Stimulated activated memory B cell treated with anti-CD40 and anti-IgM and Interleukin-4, amounts not matched to agents 10 μg/mL and 1 μg/mL and 100 μg/mL, for 72 hours (primary cell): ENCODE measurements at regions not wholly inside any gene's neighbourhood (a gene's known extent, or its start where the extent isn't known, plus 50 kb on each side); places are given as distances from the start of the nearest gene placed in this dataset.

Source experiments
- ATAC-seq: fragments of 150-1000 bp; cut with Tn5 transposase; 2 replicates; pipeline ENCODE4 v1.10.0; 2021
- H3K27ac Mint-ChIP-seq: one replicate; pipeline ENCODE4 v1.8.0; 2022; ENCODE audit warnings: mild to moderate bottlenecking, mixed read lengths
- H3K27me3 Mint-ChIP-seq: one replicate; pipeline ENCODE4 v1.8.0; 2022; ENCODE audit warnings: mixed read lengths
- H3K36me3 Mint-ChIP-seq: one replicate; pipeline ENCODE4 v1.8.0; 2022; ENCODE audit warnings: mixed read lengths
- H3K4me1 Mint-ChIP-seq: one replicate; pipeline ENCODE4 v1.8.0; 2022; ENCODE audit warnings: mixed read lengths
- H3K4me3 Mint-ChIP-seq: one replicate; pipeline ENCODE4 v1.8.0; 2022; ENCODE audit warnings: mild to moderate bottlenecking, moderate library complexity, mixed read lengths
- H3K9me3 Mint-ChIP-seq: one replicate; pipeline ENCODE4 v1.8.0; 2022; ENCODE audit warnings: mixed read lengths

GRCh38 chr7:131957338-131958020 is 401.1 kb upstream of the PODXL start:
- H3K4me1 Mint-ChIP-seq, result no peaks in the 10 kb centered on the region
- H3K27ac Mint-ChIP-seq, result no peak overlapping the region
- no peak for ATAC-seq
- H3K9me3 Mint-ChIP-seq, result peaks cover 5% of the 10 kb centered on the region
- H3K4me3 Mint-ChIP-seq, result no peak overlapping the region
- H3K27me3 Mint-ChIP-seq, result peaks cover 20% of the 10 kb centered on the region
- H3K36me3 Mint-ChIP-seq, result no peaks in the 10 kb centered on the region

GRCh38 chr7:131956864-131957263 is 400.4 kb upstream of the PODXL start:
- no peak overlapping the region for H3K4me3 Mint-ChIP-seq
- no peak overlapping the region for H3K27ac Mint-ChIP-seq

GRCh38 chr7:131955679-131956078 is 399.3 kb upstream of the PODXL start:
- no peaks in the 10 kb centered on the region for H3K36me3 Mint-ChIP-seq
- H3K27me3 Mint-ChIP-seq, result peaks cover 20% of the 10 kb centered on the region
- H3K4me3 Mint-ChIP-seq, result no peak overlapping the region
- H3K9me3 Mint-ChIP-seq, result peaks cover 5% of the 10 kb centered on the region
- ATAC-seq, result no peak
- H3K27ac Mint-ChIP-seq, result no peak overlapping the region
- H3K4me1 Mint-ChIP-seq, result no peaks in the 10 kb centered on the region

More at GRCh38 chr7:131956864-131957263, 400.4 kb upstream of the PODXL start:
- peaks cover 5% of the 10 kb centered on the region for H3K9me3 Mint-ChIP-seq
- ATAC-seq, result no peak
- no peaks in the 10 kb centered on the region for H3K36me3 Mint-ChIP-seq
- H3K4me1 Mint-ChIP-seq, result no peaks in the 10 kb centered on the region
- peaks cover 20% of the 10 kb centered on the region for H3K27me3 Mint-ChIP-seq

GRCh38 chr7:131953184-131953583 is 396.8 kb upstream of the PODXL start:
- Mint-ChIP-seq H3K4me3 (no peak overlapping the region), H3K4me1 (no peaks in the 10 kb centered on the region), H3K27ac (no peak overlapping the region), H3K9me3 (peaks cover 5% of the 10 kb centered on the region), H3K27me3 (peaks cover 27% of the 10 kb centered on the region), H3K36me3 (no peaks in the 10 kb centered on the region)
- ATAC-seq, result no peak

- H3K4me3 Mint-ChIP-seq, result no peak overlapping the region
- H3K27ac Mint-ChIP-seq, result no peak overlapping the region
- no peak for ATAC-seq
- H3K4me1 Mint-ChIP-seq, result no peaks in the 10 kb centered on the region
- H3K36me3 Mint-ChIP-seq, result no peaks in the 10 kb centered on the region
- H3K9me3 Mint-ChIP-seq, result peaks cover 3% of the 10 kb centered on the region
- H3K27me3 Mint-ChIP-seq, result peaks cover 28% of the 10 kb centered on the region
These were observed 395.9 kb upstream of the PODXL start for GRCh38 chr7:131952365-131952764.

GRCh38 chr7:131950758-131951157 is 394.3 kb upstream of the PODXL start:
- H3K36me3 Mint-ChIP-seq, result no peaks in the 10 kb centered on the region
- no peak overlapping the region for H3K27ac Mint-ChIP-seq
- no peak for ATAC-seq
- H3K4me1 Mint-ChIP-seq, result no peaks in the 10 kb centered on the region
- peaks cover 38% of the 10 kb centered on the region for H3K27me3 Mint-ChIP-seq
- peaks cover 3% of the 10 kb centered on the region for H3K9me3 Mint-ChIP-seq
- H3K4me3 Mint-ChIP-seq, result no peak overlapping the region

- Mint-ChIP-seq H3K27me3 (peaks cover 44% of the 10 kb centered on the region), H3K27ac (no peak overlapping the region), H3K4me3 (no peak overlapping the region), H3K9me3 (peaks cover 3% of the 10 kb centered on the region), H3K36me3 (no peaks in the 10 kb centered on the region), H3K4me1 (no peaks in the 10 kb centered on the region)
- no peak for ATAC-seq
These were observed 393.2 kb upstream of the PODXL start for GRCh38 chr7:131949659-131950058.

GRCh38 chr7:131948434-131949053 is 392.1 kb upstream of the PODXL start:
- H3K27me3 Mint-ChIP-seq, result peaks cover 44% of the 10 kb centered on the region
- no peak overlapping the region for H3K27ac Mint-ChIP-seq
- no peak for ATAC-seq
- no peak overlapping the region for H3K4me3 Mint-ChIP-seq
- no peaks in the 10 kb centered on the region for H3K9me3 Mint-ChIP-seq
- H3K4me1 Mint-ChIP-seq, result no peaks in the 10 kb centered on the region
- no peaks in the 10 kb centered on the region for H3K36me3 Mint-ChIP-seq

- Mint-ChIP-seq H3K27ac (no peak overlapping the region), H3K4me1 (no peaks in the 10 kb centered on the region), H3K27me3 (peaks cover 47% of the 10 kb centered on the region), H3K4me3 (no peak overlapping the region), H3K9me3 (peaks cover 2% of the 10 kb centered on the region), H3K36me3 (no peaks in the 10 kb centered on the region)
- no peak for ATAC-seq
These were observed 391.2 kb upstream of the PODXL start for GRCh38 chr7:131947661-131948060.

GRCh38 chr7:131945957-131946544 is 389.6 kb upstream of the PODXL start:
- no peaks in the 10 kb centered on the region for H3K4me1 Mint-ChIP-seq
- H3K27ac Mint-ChIP-seq, result no peak overlapping the region
- no peak for ATAC-seq
- no peaks in the 10 kb centered on the region for H3K36me3 Mint-ChIP-seq
- peaks cover 12% of the 10 kb centered on the region for H3K9me3 Mint-ChIP-seq
- peaks cover 63% of the 10 kb centered on the region for H3K27me3 Mint-ChIP-seq
- no peak overlapping the region for H3K4me3 Mint-ChIP-seq

GRCh38 chr7:131945313-131945911 is 389.0 kb upstream of the PODXL start:
- H3K27ac Mint-ChIP-seq, result no peak overlapping the region
- no peak for ATAC-seq
- H3K4me1 Mint-ChIP-seq, result no peaks in the 10 kb centered on the region
- peaks cover 64% of the 10 kb centered on the region for H3K27me3 Mint-ChIP-seq
- peaks cover 12% of the 10 kb centered on the region for H3K9me3 Mint-ChIP-seq
- no peaks in the 10 kb centered on the region for H3K36me3 Mint-ChIP-seq
- H3K4me3 Mint-ChIP-seq, result no peak overlapping the region

GRCh38 chr7:131944556-131945069 is 388.2 kb upstream of the PODXL start:
- H3K9me3 Mint-ChIP-seq, result peaks cover 12% of the 10 kb centered on the region
- H3K27me3 Mint-ChIP-seq, result peaks cover 64% of the 10 kb centered on the region
- H3K4me1 Mint-ChIP-seq, result no peaks in the 10 kb centered on the region

GRCh38 chr7:131943646-131944045 is 387.2 kb upstream of the PODXL start:
- H3K9me3 Mint-ChIP-seq, result peaks cover 12% of the 10 kb centered on the region
- no peak overlapping the region for H3K4me3 Mint-ChIP-seq
- no peak overlapping the region for H3K27ac Mint-ChIP-seq
- no peak for ATAC-seq
- peaks cover 61% of the 10 kb centered on the region for H3K27me3 Mint-ChIP-seq
- no peaks in the 10 kb centered on the region for H3K4me1 Mint-ChIP-seq
- H3K36me3 Mint-ChIP-seq, result no peaks in the 10 kb centered on the region

More at GRCh38 chr7:131944556-131945069, 388.2 kb upstream of the PODXL start:
- no peak for ATAC-seq
- H3K36me3 Mint-ChIP-seq, result no peaks in the 10 kb centered on the region
- no peak overlapping the region for H3K27ac Mint-ChIP-seq
- no peak overlapping the region for H3K4me3 Mint-ChIP-seq

- ATAC-seq, result no peak
- no peaks in the 10 kb centered on the region for H3K36me3 Mint-ChIP-seq
- H3K27me3 Mint-ChIP-seq, result peaks cover 57% of the 10 kb centered on the region
- no peak overlapping the region for H3K4me3 Mint-ChIP-seq
- H3K27ac Mint-ChIP-seq, result no peak overlapping the region
- H3K4me1 Mint-ChIP-seq, result no peaks in the 10 kb centered on the region
- H3K9me3 Mint-ChIP-seq, result peaks cover 12% of the 10 kb centered on the region
These were observed 386.8 kb upstream of the PODXL start for GRCh38 chr7:131943211-131943610.

GRCh38 chr7:131942287-131943150 is 386.1 kb upstream of the PODXL start:
- H3K27ac Mint-ChIP-seq, result no peak overlapping the region
- H3K27me3 Mint-ChIP-seq, result peaks cover 55% of the 10 kb centered on the region

More at GRCh38 chr7:131942287-131943150, 386.1 kb upstream of the PODXL start:
- Mint-ChIP-seq H3K9me3 (peaks cover 12% of the 10 kb centered on the region), H3K36me3 (no peaks in the 10 kb centered on the region), H3K4me3 (no peak overlapping the region), H3K4me1 (no peaks in the 10 kb centered on the region)
- no peak for ATAC-seq
